Activated effector memory CD4-positive, alpha-beta T cell treated with Interleukin-2 at 50 U/mL for 16 hours (primary cell): ENCODE measurements at regions not wholly inside any gene's neighbourhood (a gene's known extent, or its start where the extent isn't known, plus 50 kb on each side); places are given as distances from the start of the nearest gene placed in this dataset.

Experiments used
- DNase-seq: peaks from one replicate; pipeline ENCODE4 v3.0.0-alpha.2; 2020

GRCh38 chr6:16850681-16851026 lies 89.4 kb upstream of the ATXN1 start:
- no peak for DNase-seq

- DNase-seq = no peak
These were observed 88.9 kb upstream of the ATXN1 start for GRCh38 chr6:16849988-16850680.

- no peak for DNase-seq
These were observed 88.2 kb upstream of the ATXN1 start for GRCh38 chr6:16849280-16849987.

- DNase-seq = no peak
These were observed 85.1 kb upstream of the ATXN1 start for GRCh38 chr6:16846399-16846778.

- DNase-seq = no peak
These were observed 82.9 kb upstream of the ATXN1 start for GRCh38 chr6:16844183-16844582.

- DNase-seq = no peak
These were observed 81.4 kb upstream of the ATXN1 start for GRCh38 chr6:16842676-16843075.

GRCh38 chr6:16841241-16841640 lies 80.0 kb upstream of the ATXN1 start:
- DNase-seq = no peak

- DNase-seq = no peak
These were observed 79.5 kb upstream of the ATXN1 start for GRCh38 chr6:16840725-16841124.

GRCh38 chr6:16840291-16840690 lies 79.0 kb upstream of the ATXN1 start:
- no peak for DNase-seq

GRCh38 chr6:16839631-16840179 lies 78.4 kb upstream of the ATXN1 start:
- DNase-seq = no peak

GRCh38 chr6:16837217-16837972 lies 76.1 kb upstream of the ATXN1 start:
- DNase-seq = no peak

- no peak for DNase-seq
These were observed 75.1 kb upstream of the ATXN1 start for GRCh38 chr6:16836144-16836981.

GRCh38 chr6:16834242-16834641 lies 73.0 kb upstream of the ATXN1 start:
- DNase-seq = no peak

- no peak for DNase-seq
These were observed 71.5 kb upstream of the ATXN1 start for GRCh38 chr6:16832721-16833120.

- no peak for DNase-seq
These were observed 70.8 kb upstream of the ATXN1 start for GRCh38 chr6:16832043-16832567.

- no peak for DNase-seq
These were observed 69.9 kb upstream of the ATXN1 start for GRCh38 chr6:16831136-16831535.

GRCh38 chr6:16828058-16828457 lies 66.8 kb upstream of the ATXN1 start:
- no peak for DNase-seq

GRCh38 chr6:16827627-16828026 lies 66.4 kb upstream of the ATXN1 start:
- no peak for DNase-seq

- DNase-seq = no peak
These were observed 64.5 kb upstream of the ATXN1 start for GRCh38 chr6:16825784-16826183.

GRCh38 chr6:16824845-16825685 lies 63.8 kb upstream of the ATXN1 start:
- no peak for DNase-seq

GRCh38 chr6:16823718-16824352 lies 62.6 kb upstream of the ATXN1 start:
- DNase-seq = no peak
